OCI-LY7 (cell line): ENCODE measurements at regions not wholly inside any gene's neighbourhood (a gene's known extent, or its start where the extent isn't known, plus 50 kb on each side); places are given as distances from the start of the nearest gene placed in this dataset.

Experiments used
- BruUV-seq: library from RNA; stranded (reverse); fragments of 400-500 nt; replicated peaks from 2 replicates; lab custom pipeline; 2021; lab: Mats Ljungman, UMichigan
- CTCF ChIA-PET: fragments of 300-600 bp; sonication (Branson Sonifier 250); formaldehyde crosslinking; loops from one replicate; lab custom pipeline; 2022; ENCODE audit warnings: antibody characterized with exemption; ENCODE audit not compliant: unreplicated experiment; lab: Charles Lee
- POLR2A ChIA-PET: fragments of 300-600 bp; sonication (Branson Sonifier 250); formaldehyde crosslinking; loops from one replicate; lab custom pipeline; 2022; ENCODE audit warnings: antibody characterized with exemption; lab: Charles Lee
- DNase-seq: peaks from one replicate; pipeline ENCODE4 v3.0.0-alpha.2; 2015; ENCODE audit warnings: low spot score
- H2AFZ ChIP-seq: fragments of 200-600 bp; sonication (generic), shearing (Covaris generic); 2 replicates; pipeline ENCODE4 v1.6.1; 2014; ENCODE audit warnings: mild to moderate bottlenecking, antibody characterized with exemption, low read length, moderate library complexity
- H3K27ac ChIP-seq: fragments of 200-600 bp; sonication (generic); 2 replicates; pipeline ENCODE4 v1.5.1; 2014; ENCODE audit warnings: mixed run types, low read depth, mild to moderate bottlenecking, moderate library complexity, low read length, inconsistent platforms; ENCODE audit not compliant: poor library complexity, severe bottlenecking
- H3K36me3 ChIP-seq: fragments of 200-600 bp; sonication (generic); 2 replicates; pipeline ENCODE4 v1.6.1; 2014; ENCODE audit warnings: mild to moderate bottlenecking, antibody characterized with exemption, low read length, moderate library complexity, mixed read lengths; ENCODE audit not compliant: insufficient read depth
- H3K4me1 ChIP-seq: fragments of 200-600 bp; sonication (generic); 2 replicates; pipeline ENCODE4 v1.5.1; 2014; ENCODE audit warnings: mild to moderate bottlenecking, low read length; ENCODE audit not compliant: insufficient read depth, poor library complexity, severe bottlenecking
- H3K4me2 ChIP-seq: fragments of 200-600 bp; sonication (generic); 2 replicates; pipeline ENCODE4 v1.6.1; 2014; ENCODE audit warnings: mild to moderate bottlenecking, low read length
- H3K4me3 ChIP-seq: fragments of 200-600 bp; sonication (generic); 2 replicates; pipeline ENCODE4 v1.5.1; 2014; ENCODE audit warnings: mild to moderate bottlenecking, low read depth, low read length; ENCODE audit not compliant: poor library complexity, severe bottlenecking
- H3K79me2 ChIP-seq: fragments of 200-600 bp; sonication (generic); 2 replicates; pipeline ENCODE4 v1.6.1; 2016; ENCODE audit warnings: low read depth, mild to moderate bottlenecking, low read length, moderate library complexity, mixed read lengths; ENCODE audit not compliant: insufficient read depth
- H3K9me2 ChIP-seq: fragments of 200-600 bp; sonication (generic); 2 replicates; pipeline ENCODE4 v1.6.1; 2016; ENCODE audit warnings: mild to moderate bottlenecking, low read length, mixed read lengths; ENCODE audit not compliant: insufficient read depth
- H3K9me3 ChIP-seq: fragments of 200-600 bp; sonication (generic); 2 replicates; pipeline ENCODE4 v1.6.1; 2014; ENCODE audit warnings: mild to moderate bottlenecking, mixed run types, low read length, mixed read lengths
- H4K20me1 ChIP-seq: fragments of 200-600 bp; sonication (generic); 2 replicates; pipeline ENCODE4 v1.6.1; 2014; ENCODE audit warnings: mild to moderate bottlenecking, antibody characterized with exemption, low read length, moderate library complexity, mixed read lengths; ENCODE audit not compliant: insufficient read depth
- CTCF ChIP-seq: fragments of 200-600 bp; sonication (generic); conservative IDR thresholded peaks from 2 replicates; pipeline ENCODE4 v1.5.1; 2014; ENCODE audit warnings: mild to moderate bottlenecking, antibody characterized with exemption, low read length, moderate library complexity, mixed read lengths
- EZH2phosphoT487 ChIP-seq: fragments of 200-600 bp; sonication (generic); IDR thresholded peaks from 2 replicates; pipeline ENCODE4 v1.6.1; 2018; ENCODE audit warnings: low read depth, borderline replicate concordance, mild to moderate bottlenecking, mixed run types, antibody characterized with exemption, low read length, moderate library complexity, mixed read lengths
- intact Hi-C: fragments of 100-400 bp; cut with micrococcal nuclease; formaldehyde crosslinking; loops from one replicate; pipeline ENCODE4 v1.10.0; 2022; ENCODE audit not compliant: unreplicated experiment

DNA sequence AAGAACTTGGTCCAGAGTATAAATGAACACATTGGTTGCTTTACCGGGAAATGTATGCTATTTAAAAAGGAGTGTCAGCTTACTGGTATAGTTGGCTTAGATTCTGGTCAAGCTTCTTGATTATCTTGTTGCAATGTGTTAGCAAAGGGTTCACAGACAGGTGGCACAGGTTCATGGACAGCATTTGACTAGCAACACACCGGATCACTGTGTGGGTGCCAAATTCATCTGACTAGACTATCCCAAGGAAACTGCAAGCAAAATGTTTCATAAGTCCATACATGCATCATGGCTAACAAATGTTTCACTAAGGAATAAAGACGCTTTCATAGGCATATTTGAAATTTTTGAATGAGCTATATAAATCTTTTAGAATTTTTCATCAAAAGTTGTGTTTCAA is 274.1 kb downstream of the PLK2 start:
- no TSS peak for BruUV-seq
- Histone ChIP-seq H3K4me1 (no peaks in the 10 kb centered on the region), H2AFZ (no peak overlapping the region), H3K79me2 (no peaks in the 10 kb centered on the region), H3K4me2 (no peak overlapping the region), H4K20me1 (no peaks in the 10 kb centered on the region), H3K9me3 (no peaks in the 10 kb centered on the region), H3K36me3 (no peaks in the 10 kb centered on the region), H3K27ac (no peak overlapping the region), H3K4me3 (no peak overlapping the region), H3K9me2 (no peaks in the 10 kb centered on the region)
- ChIA-PET POLR2A (no interaction called here), CTCF (no interaction called here)
- TF ChIP-seq EZH2phosphoT487 (no peak), CTCF (no peak)
- DNase-seq, result no peak
- intact Hi-C loops, result no loop called here

GRCh38 chr5:58185397-58185796 is 274.5 kb downstream of the PLK2 start:
- H3K79me2 ChIP-seq, result no peaks in the 10 kb centered on the region
- CTCF ChIA-PET, result no interaction called here
- no peak overlapping the region for H3K4me3 ChIP-seq
- POLR2A ChIA-PET, result no interaction called here
- no peaks in the 10 kb centered on the region for H4K20me1 ChIP-seq
- intact Hi-C loops, result no loop called here
- no peak for DNase-seq
- no peak overlapping the region for H3K4me2 ChIP-seq
- BruUV-seq, result no TSS peak
- H2AFZ ChIP-seq, result no peak overlapping the region
- H3K9me3 ChIP-seq, result no peaks in the 10 kb centered on the region
- TF ChIP-seq EZH2phosphoT487, result no peak
- no peak for TF ChIP-seq CTCF
- H3K27ac ChIP-seq, result no peak overlapping the region
- no peaks in the 10 kb centered on the region for H3K4me1 ChIP-seq
- no peaks in the 10 kb centered on the region for H3K9me2 ChIP-seq
- no peaks in the 10 kb centered on the region for H3K36me3 ChIP-seq

GRCh38 chr5:58184910-58185309 is 275.0 kb downstream of the PLK2 start:
- Histone ChIP-seq H3K9me2 (no peaks in the 10 kb centered on the region), H3K4me2 (no peak overlapping the region), H3K9me3 (no peaks in the 10 kb centered on the region), H3K36me3 (no peaks in the 10 kb centered on the region), H3K4me1 (no peaks in the 10 kb centered on the region), H2AFZ (no peak overlapping the region), H4K20me1 (no peaks in the 10 kb centered on the region), H3K4me3 (no peak overlapping the region), H3K27ac (no peak overlapping the region), H3K79me2 (no peaks in the 10 kb centered on the region)
- CTCF ChIA-PET, result no interaction called here
- DNase-seq, result no peak
- TF ChIP-seq EZH2phosphoT487 (no peak), CTCF (no peak)
- BruUV-seq, result no TSS peak
- intact Hi-C loops, result no loop called here
- POLR2A ChIA-PET, result no interaction called here
